AG04450 (cell line): ENCODE measurements at regions not wholly inside any gene's neighbourhood (a gene's known extent, or its start where the extent isn't known, plus 50 kb on each side); places are given as distances from the start of the nearest gene placed in this dataset.

Experiments used
- CTCF ChIA-PET: fragments of 300-600, 350-600 bp; formaldehyde crosslinking; extraction: SDS; loops from one replicate; lab custom pipeline; 2022; ENCODE audit warnings: antibody characterized with exemption, inconsistent platforms; lab: Charles Lee
- POLR2A ChIA-PET: fragments of 350-600 bp; formaldehyde crosslinking; extraction: SDS; loops from one replicate; lab custom pipeline; 2021; ENCODE audit warnings: antibody characterized with exemption, inconsistent platforms; lab: Yijun Ruan, JAX
- DNase-seq: peaks from one replicate; pipeline ENCODE4 v3.0.0-alpha.2; 2011; ENCODE audit warnings: low read depth, low spot score
- H3K27ac ChIP-seq: one replicate; pipeline ENCODE4 v1.5.1; 2012; ENCODE audit warnings: low read depth, low read length, control low read depth
- H3K27me3 ChIP-seq: one replicate; pipeline ENCODE4 v1.6.0; 2012; ENCODE audit warnings: low read length; ENCODE audit not compliant: control insufficient read depth, insufficient read depth
- H3K4me3 ChIP-seq: 2 replicates; pipeline ENCODE4 v1.5.1; 2011; ENCODE audit warnings: mild to moderate bottlenecking, low read depth, low read length, control low read depth
- H3K9me3 ChIP-seq: 2 replicates; pipeline ENCODE4 v1.5.1; 2012; ENCODE audit warnings: low read length; ENCODE audit not compliant: control insufficient read depth, insufficient read depth
- CTCF ChIP-seq: IDR thresholded peaks from 2 replicates; pipeline ENCODE4 v1.5.1; 2011; ENCODE audit warnings: low read depth, low read length, control low read depth, inconsistent platforms

GRCh38 chrX:125727117-125727516, 407.4 kb downstream of the TEX13C start:
- POLR2A ChIA-PET = no interaction called here
- TF ChIP-seq CTCF = no peak
- Histone ChIP-seq H3K4me3 (no peak overlapping the region), H3K9me3 (no peaks in the 10 kb centered on the region), H3K27ac (no peak overlapping the region), H3K27me3 (no peaks in the 10 kb centered on the region)
- no peak for DNase-seq
- CTCF ChIA-PET = no interaction called here

GRCh38 chrX:125736008-125736729, 416.5 kb downstream of the TEX13C start:
- H3K4me3 ChIP-seq = no peak overlapping the region
- CTCF ChIA-PET = no interaction called here
- DNase-seq = no peak
- POLR2A ChIA-PET = no interaction called here
- peaks cover 2% of the 10 kb centered on the region; the same call in 1 of the 2 replicates for H3K9me3 ChIP-seq
- no peak overlapping the region for H3K27ac ChIP-seq
- no peak for TF ChIP-seq CTCF
- H3K27me3 ChIP-seq = no peaks in the 10 kb centered on the region

GRCh38 chrX:125742811-125743210, 423.1 kb downstream of the TEX13C start:
- H3K4me3 ChIP-seq = no peak overlapping the region
- H3K9me3 ChIP-seq = no peaks in the 10 kb centered on the region
- no peaks in the 10 kb centered on the region for H3K27me3 ChIP-seq
- CTCF ChIA-PET = no interaction called here
- POLR2A ChIA-PET = no interaction called here
- TF ChIP-seq CTCF = no peak
- DNase-seq = no peak
- H3K27ac ChIP-seq = no peak overlapping the region

GRCh38 chrX:125744914-125745313, 421.2 kb downstream of the DCAF12L2 start:
- no peak overlapping the region for H3K4me3 ChIP-seq
- no peak overlapping the region for H3K27ac ChIP-seq
- TF ChIP-seq CTCF = no peak
- no peaks in the 10 kb centered on the region for H3K9me3 ChIP-seq
- no peaks in the 10 kb centered on the region for H3K27me3 ChIP-seq
- CTCF ChIA-PET = no interaction called here
- POLR2A ChIA-PET = no interaction called here
- no peak for DNase-seq

- H3K4me3 ChIP-seq = no peak overlapping the region
- H3K9me3 ChIP-seq = no peaks in the 10 kb centered on the region; the same call in 1 of the 2 replicates
- H3K27me3 ChIP-seq = no peaks in the 10 kb centered on the region
- TF ChIP-seq CTCF = no peak
- POLR2A ChIA-PET = no interaction called here
- no peak overlapping the region for H3K27ac ChIP-seq
- DNase-seq = no peak
- CTCF ChIA-PET = no interaction called here
Observed at GRCh38 chrX:125757794-125758564, 408.1 kb downstream of the DCAF12L2 start.
